GM21717 (cell line): ENCODE measurements at regions not wholly inside any gene's neighbourhood (a gene's known extent, or its start where the extent isn't known, plus 50 kb on each side); places are given as distances from the start of the nearest gene placed in this dataset.

Source experiments
- ATAC-seq: cut with Tn5 transposase; IDR thresholded peaks from one replicate; pipeline ENCODE4 v1.9.1; 2021; ENCODE audit warnings: mild to moderate bottlenecking, moderate library complexity; ENCODE audit not compliant: unreplicated experiment

DNA sequence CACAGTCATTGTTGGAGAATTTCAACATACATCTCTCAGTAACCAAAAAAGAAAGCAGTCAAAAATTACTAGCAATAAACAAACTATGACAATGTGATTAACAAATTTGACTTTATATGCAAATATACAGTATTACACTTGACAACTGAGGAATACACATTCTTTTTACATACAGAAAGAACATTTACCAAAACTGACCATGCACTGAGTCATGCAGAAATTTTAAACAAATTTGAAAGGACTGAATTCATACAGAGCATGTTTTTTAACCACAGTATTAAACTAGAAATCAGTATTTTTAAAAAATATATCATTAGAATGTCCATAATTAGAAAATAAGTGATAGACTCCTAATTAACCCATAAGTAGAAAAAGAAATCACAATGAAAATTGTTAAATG lies 420.1 kb downstream of the TBC1D4 start:
- no peak for ATAC-seq

DNA sequence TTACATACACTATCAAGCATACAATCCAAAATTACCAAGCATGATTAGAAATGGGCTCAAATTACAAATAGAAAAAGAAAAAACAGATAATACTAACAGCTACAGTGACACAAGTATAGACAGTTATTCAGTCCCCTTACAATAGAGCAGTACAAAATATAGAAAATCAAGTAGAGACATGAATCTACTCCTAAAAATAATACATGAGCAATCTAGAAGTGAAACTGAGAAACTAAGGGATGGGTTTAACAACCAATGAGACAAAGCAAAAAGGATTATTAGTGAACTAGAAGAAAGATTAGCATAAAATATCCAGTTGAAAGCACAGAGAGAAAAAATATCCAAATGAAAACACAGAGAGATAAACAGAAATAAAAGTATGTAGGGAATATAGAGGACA lies 426.7 kb downstream of the TBC1D4 start:
- no peak for ATAC-seq

GRCh38 chr13:75052616-75053015 lies 429.4 kb downstream of the TBC1D4 start:
- ATAC-seq: no peak

DNA sequence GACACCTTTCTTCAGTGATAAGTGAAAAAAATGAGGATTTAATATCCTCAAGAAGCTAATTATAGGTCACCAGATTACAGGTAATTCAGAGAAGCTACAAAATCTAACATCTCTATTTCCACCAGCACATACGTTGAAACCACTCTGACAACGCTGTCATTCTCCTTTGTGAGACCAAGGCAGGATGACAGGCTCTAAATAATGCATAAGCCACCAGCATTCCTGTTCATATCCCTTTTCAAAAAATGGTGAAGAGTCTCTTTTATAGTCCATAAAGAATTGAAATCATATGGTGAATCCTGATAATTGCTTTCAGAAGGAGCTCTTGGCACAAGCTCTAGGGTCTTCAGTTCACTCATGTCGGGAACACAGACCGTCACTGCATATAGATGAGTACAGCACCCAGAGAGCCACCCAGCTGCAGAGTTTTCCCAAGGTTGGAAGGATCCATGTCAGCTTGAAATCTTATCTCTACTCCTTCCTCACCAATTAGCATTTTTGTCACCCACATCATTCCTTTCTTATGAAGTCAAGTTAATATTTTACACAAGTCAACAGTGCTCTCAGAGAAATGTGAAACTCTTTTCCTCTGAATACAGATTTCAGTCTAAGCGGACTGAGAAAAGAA lies 431.4 kb downstream of the TBC1D4 start:
- ATAC-seq: no peak

- ATAC-seq: no peak
These were observed 432.1 kb downstream of the TBC1D4 start for GRCh38 chr13:75049735-75050335.

GRCh38 chr13:75042807-75043206 lies 439.2 kb downstream of the TBC1D4 start:
- no peak for ATAC-seq

DNA sequence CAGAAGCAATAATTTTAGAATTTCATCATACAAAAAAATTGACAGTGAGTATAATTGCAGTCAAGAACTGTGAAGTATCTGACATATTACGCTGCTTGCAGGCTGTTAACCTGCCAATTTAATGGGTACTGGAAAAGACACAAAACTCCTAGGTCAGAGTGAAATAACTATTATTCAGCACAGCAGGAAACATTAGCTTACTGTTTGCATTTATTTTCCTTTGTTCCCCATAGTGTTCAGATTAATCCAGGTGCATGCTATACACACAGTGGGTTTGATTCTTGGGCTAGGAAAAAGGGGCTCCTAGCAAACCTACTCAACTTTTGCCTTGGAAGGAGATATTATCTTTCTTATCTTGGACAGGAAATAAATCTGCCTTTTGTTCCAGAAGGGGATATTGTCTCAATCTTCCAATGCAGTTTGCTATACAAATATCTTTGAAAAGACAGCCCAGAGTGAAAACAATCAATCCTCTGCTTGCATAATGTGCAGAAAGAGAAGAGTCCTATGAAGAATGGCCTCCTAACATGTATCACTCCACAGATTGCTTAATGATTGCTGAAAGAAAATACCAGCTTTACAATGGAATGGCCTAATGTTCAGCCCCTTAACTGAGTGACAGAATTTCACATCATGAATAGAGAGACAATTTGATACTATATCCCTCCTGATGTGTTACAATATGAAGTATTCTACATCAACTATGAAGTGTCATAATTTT lies 443.4 kb downstream of the TBC1D4 start:
- no peak for ATAC-seq

GRCh38 chr13:75025956-75026355 lies 456.0 kb downstream of the TBC1D4 start:
- no peak for ATAC-seq

DNA sequence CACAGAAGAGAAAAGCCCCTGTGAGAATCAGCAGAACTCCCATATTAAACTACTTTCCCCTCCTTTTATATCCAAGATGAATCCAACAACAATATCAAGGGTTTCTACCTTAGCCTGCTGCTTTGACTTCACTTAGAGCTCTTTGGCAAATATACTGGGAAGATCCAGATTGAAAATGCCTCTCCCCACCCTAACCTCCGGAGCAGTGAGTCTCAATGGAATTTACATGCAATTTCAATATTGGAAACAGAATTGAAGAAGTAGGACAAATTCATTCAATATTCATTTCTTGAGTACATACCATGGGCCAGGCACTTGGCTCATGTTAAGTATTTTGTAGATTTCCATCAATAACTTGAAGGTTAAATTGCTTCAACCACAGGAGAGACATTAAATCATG lies 457.4 kb downstream of the TBC1D4 start:
- ATAC-seq: no peak

GRCh38 chr13:75023609-75024008 lies 458.4 kb downstream of the TBC1D4 start:
- ATAC-seq: no peak

- no peak for ATAC-seq
These were observed 460.8 kb downstream of the TBC1D4 start for GRCh38 chr13:75021151-75021550.

DNA sequence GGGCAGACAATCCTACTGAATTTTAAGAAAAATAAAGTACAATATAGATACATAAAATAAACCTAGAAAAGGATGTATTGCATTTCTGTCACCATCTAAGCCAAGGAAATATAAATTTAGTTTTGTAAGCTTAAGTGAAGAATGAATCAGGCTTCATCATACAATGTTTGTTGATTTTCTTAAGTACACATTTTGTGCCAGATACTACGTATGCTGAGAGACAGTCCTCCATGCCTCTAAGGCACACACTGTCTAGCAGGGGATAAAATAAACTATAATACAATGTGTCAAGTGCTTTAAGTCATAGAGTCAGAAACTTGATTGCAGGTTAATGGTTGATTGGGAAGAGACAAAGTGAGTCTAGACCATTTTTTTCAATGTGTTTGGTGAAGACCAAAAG lies 465.7 kb downstream of the TBC1D4 start:
- no peak for ATAC-seq

GRCh38 chr13:75013818-75014217 lies 468.2 kb downstream of the TBC1D4 start:
- ATAC-seq: no peak

GRCh38 chr13:75010941-75011340 lies 471.0 kb downstream of the TBC1D4 start:
- ATAC-seq: no peak

DNA sequence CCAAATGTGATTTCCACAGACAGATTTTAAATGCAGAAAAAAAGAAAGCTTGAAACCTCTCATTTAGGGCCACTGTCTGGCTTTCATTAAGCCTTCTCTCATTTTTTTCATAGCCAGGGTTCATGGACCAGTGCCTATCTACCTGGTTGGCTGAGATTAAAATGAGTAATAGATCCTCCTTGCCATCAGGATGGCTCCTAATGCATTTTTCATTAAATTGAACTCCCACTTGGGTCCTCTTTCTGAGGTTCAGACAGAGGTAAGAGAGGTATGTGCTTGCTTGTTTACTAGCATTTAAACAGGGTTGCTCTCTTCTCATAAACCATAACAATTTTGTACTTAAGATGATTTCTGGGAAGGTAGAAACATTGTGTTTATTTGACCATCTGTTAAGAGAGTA lies 473.0 kb downstream of the TBC1D4 start:
- no peak for ATAC-seq

- ATAC-seq: no peak
These were observed 491.0 kb downstream of the TBC1D4 start for GRCh38 chr13:74990992-74991391.

GRCh38 chr13:74987124-74987690 lies 494.8 kb downstream of the TBC1D4 start:
- no peak for ATAC-seq

DNA sequence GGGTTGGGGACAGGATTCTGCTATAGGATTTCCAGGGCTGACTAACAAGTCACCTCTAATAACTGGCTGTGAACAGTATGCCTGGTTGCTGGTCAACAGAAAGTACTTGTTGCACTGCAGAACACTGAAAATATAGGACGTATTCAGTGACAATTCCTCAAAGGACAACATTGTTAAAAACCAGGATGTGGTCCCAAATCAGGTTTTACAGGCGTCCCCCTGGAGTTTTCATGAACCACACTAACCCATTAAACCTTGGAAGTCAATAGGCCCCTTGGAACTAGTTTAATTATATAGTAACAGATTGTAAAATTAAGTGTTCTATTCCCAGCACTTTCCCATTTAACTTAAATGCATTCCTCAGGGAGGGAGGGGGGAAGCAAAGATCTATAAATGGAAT lies 495.4 kb downstream of the TBC1D4 start:
- no peak for ATAC-seq

- ATAC-seq: no peak
These were observed 502.3 kb downstream of the TBC1D4 start for GRCh38 chr13:74979703-74980102.

- ATAC-seq: no peak
These were observed 503.4 kb downstream of the TBC1D4 start for GRCh38 chr13:74978591-74978990.

- no peak for ATAC-seq
These were observed 504.5 kb downstream of the TBC1D4 start for GRCh38 chr13:74977498-74977897.

GRCh38 chr13:74975111-74975510 lies 506.9 kb downstream of the TBC1D4 start:
- no peak for ATAC-seq
